ENCODE measurements at regions not wholly inside any gene's neighbourhood (a gene's known extent, or its start where the extent isn't known, plus 50 kb on each side); places are given as distances from the start of the nearest gene placed in this dataset.
A peak's percentile ranks its signal among the peaks of the same experiment; 100 is the strongest.
"Not testable (repeated sequence)": the region's sequence is repeated elsewhere in the genome, so short reads cannot be mapped to it uniquely, and the experiment has no call there.

- no peak for DNase-seq (ENCODE audit: low read depth, low spot score)
These were observed 510.0 kb downstream of the KCTD16 start for GRCh38 chr5:144680711-144681110.

- DNase-seq (ENCODE audit: low read depth, low spot score): no peak
These were observed 500.4 kb downstream of the KCTD16 start for GRCh38 chr5:144671066-144671465.

GRCh38 chr5:144659634-144660227, 489.1 kb downstream of the KCTD16 start:
- no peak for DNase-seq (ENCODE audit: low read depth, low spot score)

- peak; percentile 5 for DNase-seq (ENCODE audit: low read depth, low spot score)
These were observed 473.6 kb downstream of the KCTD16 start for GRCh38 chr5:144644317-144644716.

- no peak for DNase-seq (ENCODE audit: low read depth, low spot score)
These were observed 468.1 kb downstream of the KCTD16 start for GRCh38 chr5:144638787-144639186.

- DNase-seq (ENCODE audit: low read depth, low spot score): no peak
These were observed 463.5 kb downstream of the KCTD16 start for GRCh38 chr5:144634138-144634537.

- no peak for DNase-seq (ENCODE audit: low read depth, low spot score)
These were observed 427.9 kb downstream of the KCTD16 start for GRCh38 chr5:144598451-144599068.

- DNase-seq (ENCODE audit: low read depth, low spot score): no peak
These were observed 425.8 kb downstream of the KCTD16 start for GRCh38 chr5:144596517-144596916.

GRCh38 chr5:144594919-144595318, 424.2 kb downstream of the KCTD16 start:
- no peak for DNase-seq (ENCODE audit: low read depth, low spot score)

GRCh38 chr5:144594234-144594633, 423.6 kb downstream of the KCTD16 start:
- DNase-seq (ENCODE audit: low read depth, low spot score): not testable (repeated sequence)

GRCh38 chr5:144585681-144586080, 415.0 kb downstream of the KCTD16 start:
- DNase-seq (ENCODE audit: low read depth, low spot score): no peak

- DNase-seq (ENCODE audit: low read depth, low spot score): no peak
These were observed 413.1 kb downstream of the KCTD16 start for GRCh38 chr5:144583541-144584449.

GRCh38 chr5:144582066-144582465, 411.4 kb downstream of the KCTD16 start:
- DNase-seq (ENCODE audit: low read depth, low spot score): no peak

- no peak for DNase-seq (ENCODE audit: low read depth, low spot score)
These were observed 410.4 kb downstream of the KCTD16 start for GRCh38 chr5:144581044-144581443.

- no peak for DNase-seq (ENCODE audit: low read depth, low spot score)
These were observed 407.0 kb downstream of the KCTD16 start for GRCh38 chr5:144577676-144578075.

- no peak for DNase-seq (ENCODE audit: low read depth, low spot score)
These were observed 405.1 kb downstream of the KCTD16 start for GRCh38 chr5:144575736-144576135.

GRCh38 chr5:144567421-144567780, 396.7 kb downstream of the KCTD16 start:
- DNase-seq (ENCODE audit: low read depth, low spot score): no peak

GRCh38 chr5:144566747-144567420, 396.2 kb downstream of the KCTD16 start:
- peak; percentile 30 for DNase-seq (ENCODE audit: low read depth, low spot score)

GRCh38 chr5:144549580-144549979, 378.9 kb downstream of the KCTD16 start:
- DNase-seq (ENCODE audit: low read depth, low spot score): no peak

GRCh38 chr5:144548936-144549335, 378.3 kb downstream of the KCTD16 start:
- DNase-seq (ENCODE audit: low read depth, low spot score): no peak

- no peak for DNase-seq (ENCODE audit: low read depth, low spot score)
These were observed 376.4 kb downstream of the KCTD16 start for GRCh38 chr5:144547098-144547499.

- no peak for DNase-seq (ENCODE audit: low read depth, low spot score)
These were observed 368.2 kb downstream of the KCTD16 start for GRCh38 chr5:144538845-144539244.

Measured in iPS DF 19.7 (cell line).